ENCODE measurements at regions not wholly inside any gene's neighbourhood (a gene's known extent, or its start where the extent isn't known, plus 50 kb on each side); places are given as distances from the start of the nearest gene placed in this dataset.
"Not testable (repeated sequence)": the region's sequence is repeated elsewhere in the genome, so short reads cannot be mapped to it uniquely, and the experiment has no call there.

GRCh38 chr9:65426231-65426630, 141.2 kb upstream of the FOXD4L5 start:
- no peak for DNase-seq (ENCODE audit: low read depth)
- Histone ChIP-seq H3K4me3 (ENCODE audit: low read depth, low read length) (no peak overlapping the region), H3K27me3 (ENCODE audit: control insufficient read depth, insufficient read depth, low read length) (no peaks in the 10 kb centered on the region), H3K36me3 (ENCODE audit: control insufficient read depth, insufficient read depth, low read length) (no peaks in the 10 kb centered on the region)
- CTCF ChIA-PET = no interaction called here
- no peak for TF ChIP-seq CTCF (IDR thresholded peaks at IDR 0.05; ENCODE audit: insufficient read depth, low read depth, low read length)
- POLR2A ChIA-PET = no interaction called here

GRCh38 chr9:65425183-65425582, 140.2 kb upstream of the FOXD4L5 start:
- H3K4me3 ChIP-seq (ENCODE audit: low read depth, low read length); H3K36me3 ChIP-seq (ENCODE audit: control insufficient read depth, insufficient read depth, low read length); POLR2A ChIA-PET; CTCF ChIA-PET; H3K27me3 ChIP-seq (ENCODE audit: control insufficient read depth, insufficient read depth, low read length); DNase-seq (ENCODE audit: low read depth): not testable (repeated sequence)

GRCh38 chr9:65424437-65424984, 139.5 kb upstream of the FOXD4L5 start:
- CTCF ChIA-PET; POLR2A ChIA-PET; H3K27me3 ChIP-seq (ENCODE audit: control insufficient read depth, insufficient read depth, low read length); H3K4me3 ChIP-seq (ENCODE audit: low read depth, low read length); H3K36me3 ChIP-seq (ENCODE audit: control insufficient read depth, insufficient read depth, low read length); DNase-seq (ENCODE audit: low read depth): not testable (repeated sequence)

GRCh38 chr9:65423691-65424436, 138.9 kb upstream of the FOXD4L5 start:
- POLR2A ChIA-PET; H3K4me3 ChIP-seq (ENCODE audit: low read depth, low read length); CTCF ChIA-PET; H3K36me3 ChIP-seq (ENCODE audit: control insufficient read depth, insufficient read depth, low read length); H3K27me3 ChIP-seq (ENCODE audit: control insufficient read depth, insufficient read depth, low read length); DNase-seq (ENCODE audit: low read depth): not testable (repeated sequence)

- CTCF ChIA-PET; H3K27me3 ChIP-seq (ENCODE audit: control insufficient read depth, insufficient read depth, low read length); H3K4me3 ChIP-seq (ENCODE audit: low read depth, low read length); DNase-seq (ENCODE audit: low read depth); POLR2A ChIA-PET; H3K36me3 ChIP-seq (ENCODE audit: control insufficient read depth, insufficient read depth, low read length): not testable (repeated sequence)
Observed at GRCh38 chr9:65422966-65423690, 138.1 kb upstream of the FOXD4L5 start.

- H3K36me3 ChIP-seq (ENCODE audit: control insufficient read depth, insufficient read depth, low read length); H3K27me3 ChIP-seq (ENCODE audit: control insufficient read depth, insufficient read depth, low read length); DNase-seq (ENCODE audit: low read depth); CTCF ChIA-PET; POLR2A ChIA-PET; H3K4me3 ChIP-seq (ENCODE audit: low read depth, low read length): not testable (repeated sequence)
Observed at GRCh38 chr9:65421486-65421885, 136.5 kb upstream of the FOXD4L5 start.

- no peak overlapping the region for H3K4me3 ChIP-seq (ENCODE audit: low read depth, low read length)
- no peaks in the 10 kb centered on the region for H3K36me3 ChIP-seq (ENCODE audit: control insufficient read depth, insufficient read depth, low read length)
- POLR2A ChIA-PET = no interaction called here
- CTCF ChIA-PET = no interaction called here
- DNase-seq (ENCODE audit: low read depth) = no peak
- TF ChIP-seq CTCF (IDR thresholded peaks at IDR 0.05; ENCODE audit: insufficient read depth, low read depth, low read length) = no peak
- no peaks in the 10 kb centered on the region for H3K27me3 ChIP-seq (ENCODE audit: control insufficient read depth, insufficient read depth, low read length)
Observed at GRCh38 chr9:65420771-65421170, 135.8 kb upstream of the FOXD4L5 start.

GRCh38 chr9:65418966-65419365, 134.0 kb upstream of the FOXD4L5 start:
- DNase-seq (ENCODE audit: low read depth); CTCF ChIA-PET; H3K36me3 ChIP-seq (ENCODE audit: control insufficient read depth, insufficient read depth, low read length); H3K4me3 ChIP-seq (ENCODE audit: low read depth, low read length); H3K27me3 ChIP-seq (ENCODE audit: control insufficient read depth, insufficient read depth, low read length); POLR2A ChIA-PET: not testable (repeated sequence)

GRCh38 chr9:65416948-65417347, 131.9 kb upstream of the FOXD4L5 start:
- H3K4me3 ChIP-seq (ENCODE audit: low read depth, low read length); POLR2A ChIA-PET; CTCF ChIA-PET; H3K36me3 ChIP-seq (ENCODE audit: control insufficient read depth, insufficient read depth, low read length); H3K27me3 ChIP-seq (ENCODE audit: control insufficient read depth, insufficient read depth, low read length); DNase-seq (ENCODE audit: low read depth): not testable (repeated sequence)

GRCh38 chr9:65414249-65414648, 129.2 kb upstream of the FOXD4L5 start:
- DNase-seq (ENCODE audit: low read depth); CTCF ChIA-PET; H3K27me3 ChIP-seq (ENCODE audit: control insufficient read depth, insufficient read depth, low read length); H3K36me3 ChIP-seq (ENCODE audit: control insufficient read depth, insufficient read depth, low read length); H3K4me3 ChIP-seq (ENCODE audit: low read depth, low read length); POLR2A ChIA-PET: not testable (repeated sequence)

GRCh38 chr9:65413371-65413770, 128.4 kb upstream of the FOXD4L5 start:
- POLR2A ChIA-PET; CTCF ChIA-PET; H3K27me3 ChIP-seq (ENCODE audit: control insufficient read depth, insufficient read depth, low read length); H3K36me3 ChIP-seq (ENCODE audit: control insufficient read depth, insufficient read depth, low read length); H3K4me3 ChIP-seq (ENCODE audit: low read depth, low read length); DNase-seq (ENCODE audit: low read depth): not testable (repeated sequence)

Data from BJ (cell line).